ENCODE measurements at regions not wholly inside any gene's neighbourhood (a gene's known extent, or its start where the extent isn't known, plus 50 kb on each side); places are given as distances from the start of the nearest gene placed in this dataset.
A peak's percentile ranks its signal among the peaks of the same experiment; 100 is the strongest.

GRCh38 chr2:38432820-38433606, 55.9 kb upstream of the ATL2 start (continued):
- no peak for TF ChIP-seq ZNF577 (CRISPR knock-in tag; IDR thresholded peaks at IDR 0.05; ENCODE audit: borderline replicate concordance, low read depth)
- peak; percentile 92 for TF ChIP-seq SMAD3 (CRISPR knock-in tag; IDR thresholded peaks at IDR 0.05)
- no peak; the same call in 1 of the 2 replicates for TF ChIP-seq ZBTB7A (CRISPR knock-in tag; IDR thresholded peaks at IDR 0.05)
- peak; percentile 96 for TF ChIP-seq PHF5A (CRISPR knock-in tag; IDR thresholded peaks at IDR 0.05; ENCODE audit: low read depth, unreplicated experiment)
- peak; percentile 59; the same call in 1 of the 2 replicates for TF ChIP-seq ZNF678 (CRISPR knock-in tag; IDR thresholded peaks at IDR 0.05)
- peak; percentile 100 for TF ChIP-seq HNF4A (CRISPR knock-in tag; IDR thresholded peaks at IDR 0.05)
- TF ChIP-seq ZNF510 (CRISPR knock-in tag; IDR thresholded peaks at IDR 0.05; ENCODE audit: low read depth): peak; percentile 91; the same call in 1 of the 2 replicates
- peak; percentile 77; the same call in 1 of the 2 replicates for TF ChIP-seq STAT5B (CRISPR knock-in tag; IDR thresholded peaks at IDR 0.05)
- TF ChIP-seq HNRNPLL (IDR thresholded peaks at IDR 0.05; ENCODE audit: low read depth, low read length, poor library complexity, severe bottlenecking): no peak
- peak; percentile 83 for TF ChIP-seq IRF9 (CRISPR knock-in tag; IDR thresholded peaks at IDR 0.05; ENCODE audit: borderline replicate concordance)
- no peak for TF ChIP-seq SCMH1 (CRISPR knock-in tag; IDR thresholded peaks at IDR 0.05; ENCODE audit: borderline replicate concordance)
- peak; percentile 93 for TF ChIP-seq ZNF557 (CRISPR knock-in tag; IDR thresholded peaks at IDR 0.05)
- TF ChIP-seq ZNF790 (CRISPR knock-in tag; IDR thresholded peaks at IDR 0.05; ENCODE audit: borderline replicate concordance): peak; percentile 47; the same call in 1 of the 2 replicates
- TF ChIP-seq ZNF605 (CRISPR knock-in tag; IDR thresholded peaks at IDR 0.05): peak; percentile 94
- TF ChIP-seq NR2F1 (CRISPR knock-in tag; IDR thresholded peaks at IDR 0.05): peak; percentile 87 to 90
- peak; percentile 98 for TF ChIP-seq HDAC2 (CRISPR knock-in tag; IDR thresholded peaks at IDR 0.05)
- peak; percentile 93; the same call in 1 of the 2 replicates for TF ChIP-seq ZNF431 (CRISPR knock-in tag; IDR thresholded peaks at IDR 0.05; ENCODE audit: borderline replicate concordance, low read depth)
- TF ChIP-seq HOXA7 (CRISPR knock-in tag; IDR thresholded peaks at IDR 0.05): no peak
- no peak for TF ChIP-seq ETS1 (CRISPR knock-in tag; IDR thresholded peaks at IDR 0.05)
- peak; percentile 76; the same call in 1 of the 2 replicates for TF ChIP-seq CHD4 (IDR thresholded peaks at IDR 0.05; ENCODE audit: borderline replicate concordance, low read length)
- no peak for TF ChIP-seq HNRNPUL1 (IDR thresholded peaks at IDR 0.05; ENCODE audit: low read depth, low read length)
- no peak for TF ChIP-seq NR3C1 (CRISPR knock-in tag; IDR thresholded peaks at IDR 0.05)
- TF ChIP-seq STAG1 (CRISPR knock-in tag; IDR thresholded peaks at IDR 0.05): peak; percentile 44
- peak; percentile 66; the same call in 1 of the 2 replicates for TF ChIP-seq ZNF879 (CRISPR knock-in tag; IDR thresholded peaks at IDR 0.05)
- no peak for TF ChIP-seq CREB3 (CRISPR knock-in tag; IDR thresholded peaks at IDR 0.05)
